ENCODE measurements at regions not wholly inside any gene's neighbourhood (a gene's known extent, or its start where the extent isn't known, plus 50 kb on each side); places are given as distances from the start of the nearest gene placed in this dataset.
"Not testable (repeated sequence)": the region's sequence is repeated elsewhere in the genome, so short reads cannot be mapped to it uniquely, and the experiment has no call there.

GRCh38 chr18:38642711-38643110, 1077.1 kb upstream of the CELF4 start:
- no peak overlapping the region for H3K4me3 Mint-ChIP-seq (ENCODE audit: unreplicated experiment)
- Histone ChIP-seq H3K79me2 (ENCODE audit: insufficient read depth, low read length) (no peaks in the 10 kb centered on the region), H3K4me3 (ENCODE audit: insufficient read depth, low read depth, low read length) (no peak overlapping the region), H3K36me3 (ENCODE audit: insufficient read depth, low read length) (no peaks in the 10 kb centered on the region), H3K4me1 (ENCODE audit: insufficient read depth, low read length) (no peaks in the 10 kb centered on the region), H3K27me3 (ENCODE audit: insufficient read depth, low read length) (no peaks in the 10 kb centered on the region), H3K9me3 (ENCODE audit: insufficient read depth, low read depth, low read length) (peaks cover 2% of the 10 kb centered on the region), H3K9ac (ENCODE audit: low read length) (no peak overlapping the region), H3K4me2 (ENCODE audit: low read length) (no peak overlapping the region), H3K27ac (ENCODE audit: low read depth, low read length) (no peak overlapping the region), H4K20me1 (ENCODE audit: insufficient read depth, low read length) (no peaks in the 10 kb centered on the region), H2AFZ (ENCODE audit: low read depth, low read length) (no peak overlapping the region)
- no peaks in the 10 kb centered on the region for H3K36me3 Mint-ChIP-seq (ENCODE audit: low read depth, unreplicated experiment)
- TF ChIP-seq EZH2 (IDR thresholded peaks at IDR 0.05; ENCODE audit: insufficient read depth, low read length) (no peak), CTCF (IDR thresholded peaks at IDR 0.05; ENCODE audit: insufficient read depth, low read depth, low read length) (no peak)
- no peaks in the 10 kb centered on the region for H3K27me3 Mint-ChIP-seq (ENCODE audit: low read depth, unreplicated experiment)
- H3K9me3 Mint-ChIP-seq (ENCODE audit: unreplicated experiment), result peaks cover 13% of the 10 kb centered on the region
- H3K27ac Mint-ChIP-seq (ENCODE audit: unreplicated experiment), result no peak overlapping the region
- FAIRE-seq, result no peak
- peaks cover 10% of the 10 kb centered on the region for H3K4me1 Mint-ChIP-seq (ENCODE audit: low read depth, unreplicated experiment)
- DNase-seq (ENCODE audit: low read depth), result no peak

GRCh38 chr18:38639700-38640099, 1074.1 kb upstream of the CELF4 start:
- H3K27ac Mint-ChIP-seq (ENCODE audit: unreplicated experiment); H3K36me3 ChIP-seq (ENCODE audit: insufficient read depth, low read length); H4K20me1 ChIP-seq (ENCODE audit: insufficient read depth, low read length); H3K4me3 ChIP-seq (ENCODE audit: insufficient read depth, low read depth, low read length); H3K9me3 ChIP-seq (ENCODE audit: insufficient read depth, low read depth, low read length); H3K4me1 ChIP-seq (ENCODE audit: insufficient read depth, low read length); H3K9ac ChIP-seq (ENCODE audit: low read length); H3K4me3 Mint-ChIP-seq (ENCODE audit: unreplicated experiment); H3K27me3 ChIP-seq (ENCODE audit: insufficient read depth, low read length); H2AFZ ChIP-seq (ENCODE audit: low read depth, low read length); DNase-seq (ENCODE audit: low read depth); FAIRE-seq; H3K36me3 Mint-ChIP-seq (ENCODE audit: low read depth, unreplicated experiment); H3K27me3 Mint-ChIP-seq (ENCODE audit: low read depth, unreplicated experiment); H3K79me2 ChIP-seq (ENCODE audit: insufficient read depth, low read length); H3K27ac ChIP-seq (ENCODE audit: low read depth, low read length); H3K4me2 ChIP-seq (ENCODE audit: low read length): not testable (repeated sequence)
- Mint-ChIP-seq H3K9me3 (ENCODE audit: unreplicated experiment) (peaks cover 13% of the 10 kb centered on the region), H3K4me1 (ENCODE audit: low read depth, unreplicated experiment) (peaks cover 12% of the 10 kb centered on the region)

- no peak overlapping the region for H3K4me3 ChIP-seq (ENCODE audit: insufficient read depth, low read depth, low read length)
- TF ChIP-seq EZH2 (IDR thresholded peaks at IDR 0.05; ENCODE audit: insufficient read depth, low read length) (no peak), CTCF (IDR thresholded peaks at IDR 0.05; ENCODE audit: insufficient read depth, low read depth, low read length) (no peak)
- H3K4me2 ChIP-seq (ENCODE audit: low read length), result no peak overlapping the region
- DNase-seq (ENCODE audit: low read depth) (no peak), FAIRE-seq (no peak)
- H3K36me3 Mint-ChIP-seq (ENCODE audit: low read depth, unreplicated experiment), result no peaks in the 10 kb centered on the region
- H3K4me1 ChIP-seq (ENCODE audit: insufficient read depth, low read length), result no peaks in the 10 kb centered on the region
- peaks cover 12% of the 10 kb centered on the region for H3K4me1 Mint-ChIP-seq (ENCODE audit: low read depth, unreplicated experiment)
- no peaks in the 10 kb centered on the region for H3K79me2 ChIP-seq (ENCODE audit: insufficient read depth, low read length)
- H2AFZ ChIP-seq (ENCODE audit: low read depth, low read length), result no peak overlapping the region
- no peaks in the 10 kb centered on the region for H3K36me3 ChIP-seq (ENCODE audit: insufficient read depth, low read length)
- H3K4me3 Mint-ChIP-seq (ENCODE audit: unreplicated experiment), result no peak overlapping the region
- H3K9me3 ChIP-seq (ENCODE audit: insufficient read depth, low read depth, low read length), result peaks cover 2% of the 10 kb centered on the region
- no peaks in the 10 kb centered on the region for H3K27me3 ChIP-seq (ENCODE audit: insufficient read depth, low read length)
- no peak overlapping the region for H3K9ac ChIP-seq (ENCODE audit: low read length)
- H4K20me1 ChIP-seq (ENCODE audit: insufficient read depth, low read length), result no peaks in the 10 kb centered on the region
- H3K27me3 Mint-ChIP-seq (ENCODE audit: low read depth, unreplicated experiment), result peaks cover 5% of the 10 kb centered on the region
- no peak overlapping the region for H3K27ac Mint-ChIP-seq (ENCODE audit: unreplicated experiment)
- H3K27ac ChIP-seq (ENCODE audit: low read depth, low read length), result no peak overlapping the region
- peaks cover 13% of the 10 kb centered on the region for H3K9me3 Mint-ChIP-seq (ENCODE audit: unreplicated experiment)
Observed at GRCh38 chr18:38635709-38636430, 1070.3 kb upstream of the CELF4 start.
